ENCODE measurements at regions not wholly inside any gene's neighbourhood (a gene's known extent, or its start where the extent isn't known, plus 50 kb on each side); places are given as distances from the start of the nearest gene placed in this dataset.

DNA sequence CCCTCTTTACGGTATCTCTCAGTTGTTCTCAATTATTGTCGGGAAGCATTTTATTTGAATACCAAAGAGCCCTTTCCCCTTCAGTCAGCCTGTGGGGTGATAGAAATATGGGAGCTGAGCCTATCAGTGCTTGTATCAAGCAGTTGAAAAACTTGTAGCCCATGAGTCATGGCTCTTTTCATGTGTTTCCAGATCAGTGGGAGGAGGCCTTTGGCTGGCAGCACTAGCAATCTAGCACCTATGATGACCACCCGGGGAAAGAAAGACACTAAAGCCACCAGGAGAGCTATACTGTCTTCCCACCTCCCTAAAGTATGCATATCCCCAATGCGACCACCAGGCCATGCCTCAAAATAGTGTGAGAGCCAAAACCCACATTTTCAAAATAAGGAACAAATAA is 696.9 kb upstream of the C9orf72 start:
- Histone ChIP-seq H3K4me1 (no peaks in the 10 kb centered on the region), H3K27me3 (no peaks in the 10 kb centered on the region), H3K27ac (no peak overlapping the region), H3K9me3 (no peaks in the 10 kb centered on the region), H3K36me3 (ENCODE audit: low read depth, missing control alignments) (no peaks in the 10 kb centered on the region), H3K4me3 (no peak overlapping the region)
- TF ChIP-seq, protein P1, sequence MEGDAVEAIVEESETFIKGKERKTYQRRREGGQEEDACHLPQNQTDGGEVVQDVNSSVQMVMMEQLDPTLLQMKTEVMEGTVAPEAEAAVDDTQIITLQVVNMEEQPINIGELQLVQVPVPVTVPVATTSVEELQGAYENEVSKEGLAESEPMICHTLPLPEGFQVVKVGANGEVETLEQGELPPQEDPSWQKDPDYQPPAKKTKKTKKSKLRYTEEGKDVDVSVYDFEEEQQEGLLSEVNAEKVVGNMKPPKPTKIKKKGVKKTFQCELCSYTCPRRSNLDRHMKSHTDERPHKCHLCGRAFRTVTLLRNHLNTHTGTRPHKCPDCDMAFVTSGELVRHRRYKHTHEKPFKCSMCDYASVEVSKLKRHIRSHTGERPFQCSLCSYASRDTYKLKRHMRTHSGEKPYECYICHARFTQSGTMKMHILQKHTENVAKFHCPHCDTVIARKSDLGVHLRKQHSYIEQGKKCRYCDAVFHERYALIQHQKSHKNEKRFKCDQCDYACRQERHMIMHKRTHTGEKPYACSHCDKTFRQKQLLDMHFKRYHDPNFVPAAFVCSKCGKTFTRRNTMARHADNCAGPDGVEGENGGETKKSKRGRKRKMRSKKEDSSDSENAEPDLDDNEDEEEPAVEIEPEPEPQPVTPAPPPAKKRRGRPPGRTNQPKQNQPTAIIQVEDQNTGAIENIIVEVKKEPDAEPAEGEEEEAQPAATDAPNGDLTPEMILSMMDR (IDR thresholded peaks at IDR 0.05), result no peak
- TF ChIP-seq POLR2A (IDR thresholded peaks at IDR 0.05), result no peak
- intact Hi-C loops (cut with DNase I; ENCODE audit: low total_unique reads), result no loop called here
- 83 to 86% methylated on average over 4 of the region's 4 CpGs for WGBS, 2 donors
- no peak for DNase-seq

DNA sequence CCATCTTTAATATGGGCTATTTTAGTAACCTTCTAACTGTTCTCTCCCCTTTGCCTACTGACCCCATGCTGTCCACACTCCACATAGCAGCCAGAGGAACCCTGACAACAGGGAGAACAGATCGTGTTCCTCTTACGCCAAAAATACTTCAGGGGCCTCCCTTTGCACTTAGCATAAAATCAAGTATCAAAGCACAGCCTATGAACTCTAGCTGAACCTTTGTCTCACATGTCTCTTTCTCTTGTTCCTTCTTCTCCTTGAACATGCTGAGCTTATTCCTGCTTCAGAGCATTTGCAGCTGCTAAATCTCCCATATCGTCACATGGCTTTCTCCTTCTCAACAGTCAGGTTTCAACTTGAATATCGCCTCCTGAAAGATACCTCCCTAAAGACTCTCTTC is 698.8 kb upstream of the C9orf72 start:
- H3K4me3 ChIP-seq, result no peak overlapping the region
- 84 to 87% methylated on average over 4 of the region's 4 CpGs for WGBS, 2 donors
- no peaks in the 10 kb centered on the region for H3K4me1 ChIP-seq
- no peaks in the 10 kb centered on the region for H3K9me3 ChIP-seq
- TF ChIP-seq, protein P1 (IDR thresholded peaks at IDR 0.05), result no peak
- no peak for TF ChIP-seq POLR2A (IDR thresholded peaks at IDR 0.05)
- H3K27me3 ChIP-seq, result no peaks in the 10 kb centered on the region
- H3K36me3 ChIP-seq (ENCODE audit: low read depth, missing control alignments), result no peaks in the 10 kb centered on the region
- DNase-seq, result no peak
- H3K27ac ChIP-seq, result no peak overlapping the region
- intact Hi-C loops (cut with DNase I; ENCODE audit: low total_unique reads), result no loop called here

DNA sequence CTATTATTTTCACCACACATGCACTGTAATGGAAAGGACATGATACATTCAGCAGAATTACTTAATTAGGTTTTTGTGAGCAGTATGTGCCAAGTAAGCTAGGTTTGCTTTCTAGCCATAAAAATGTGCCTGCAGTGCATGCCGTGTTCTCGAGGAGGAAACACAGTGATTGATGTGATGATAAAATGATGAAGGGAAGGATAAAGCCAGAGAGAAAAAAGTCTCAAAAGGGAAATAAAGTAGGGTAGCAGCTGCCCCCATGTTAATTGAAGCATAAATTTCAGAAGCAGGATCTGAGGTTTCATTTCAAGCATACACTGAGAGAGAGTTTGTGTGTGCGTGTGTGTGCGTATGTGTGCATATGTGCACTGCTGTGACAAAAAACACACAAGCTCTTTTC is 714.2 kb upstream of the C9orf72 start:
- H3K4me1 ChIP-seq, result no peaks in the 10 kb centered on the region
- no peak for TF ChIP-seq POLR2A (IDR thresholded peaks at IDR 0.05)
- TF ChIP-seq, protein P1 (IDR thresholded peaks at IDR 0.05), result no peak
- no peaks in the 10 kb centered on the region for H3K9me3 ChIP-seq
- no peak for DNase-seq
- H3K27ac ChIP-seq, result no peak overlapping the region
- no peak overlapping the region for H3K4me3 ChIP-seq
- WGBS, 2 donors, result 56 to 57% methylated on average over 4 of the region's 4 CpGs
- H3K27me3 ChIP-seq, result no peaks in the 10 kb centered on the region
- intact Hi-C loops (cut with DNase I; ENCODE audit: low total_unique reads), result no loop called here
- no peaks in the 10 kb centered on the region for H3K36me3 ChIP-seq (ENCODE audit: low read depth, missing control alignments)

DNA sequence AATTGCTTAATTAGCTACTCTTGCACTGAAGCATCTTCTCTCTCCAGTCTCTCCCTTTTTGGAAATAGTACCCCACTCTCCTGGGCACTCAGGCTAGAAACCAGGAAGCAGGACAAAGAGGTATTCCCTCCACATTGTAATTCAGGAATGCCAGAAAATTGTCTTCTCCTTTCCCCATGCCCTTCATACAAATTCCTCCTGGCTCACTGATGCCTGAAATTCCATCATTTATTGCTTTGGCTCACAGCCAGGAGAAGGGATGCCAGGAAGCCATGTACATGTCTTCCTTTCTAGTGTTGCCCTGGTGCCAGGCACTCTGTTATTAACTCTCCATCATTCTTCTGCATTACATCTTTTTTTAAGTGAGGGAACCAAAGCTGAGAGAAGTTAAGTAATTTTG is 716.5 kb upstream of the C9orf72 start:
- TF ChIP-seq POLR2A (IDR thresholded peaks at IDR 0.05), result no peak
- TF ChIP-seq, protein P1 (IDR thresholded peaks at IDR 0.05), result no peak
- H3K27ac ChIP-seq, result no peak overlapping the region

DNA sequence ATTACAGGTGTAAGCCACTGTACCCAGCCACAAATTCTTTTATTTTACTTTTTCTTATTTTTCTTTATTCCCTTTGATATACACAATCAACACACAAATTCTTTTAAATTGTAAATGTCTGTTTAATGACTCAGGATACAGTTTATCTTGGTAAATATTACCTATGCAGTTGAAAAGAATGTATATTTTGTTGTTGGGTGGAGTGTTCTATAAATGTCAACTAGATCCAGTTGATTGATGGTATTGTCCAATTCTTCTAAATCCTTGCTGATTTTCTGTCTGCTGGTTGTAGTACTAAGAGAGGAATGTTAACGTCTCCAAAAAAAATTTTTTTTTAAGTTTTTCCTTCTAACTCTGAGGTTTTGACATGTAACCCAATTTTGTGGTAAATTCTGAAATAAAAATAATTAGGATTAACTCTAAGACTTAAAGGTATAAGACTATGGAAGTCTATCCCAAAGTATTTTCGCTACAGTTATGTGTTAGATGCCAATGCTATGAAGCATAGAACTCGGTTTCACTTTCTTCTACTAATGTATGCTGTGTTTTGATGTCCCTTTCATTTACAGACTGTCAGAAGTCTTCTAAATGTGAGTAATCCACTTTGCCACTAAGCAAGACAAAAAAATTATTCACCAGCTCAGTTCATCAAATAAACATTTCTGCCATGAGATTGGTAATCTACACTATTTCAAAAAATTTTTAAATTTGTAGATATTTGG is 720.2 kb upstream of the C9orf72 start:
- no peak for TF ChIP-seq POLR2A (IDR thresholded peaks at IDR 0.05)
- TF ChIP-seq, protein P1 (IDR thresholded peaks at IDR 0.05), result no peak
- no peaks in the 10 kb centered on the region for H3K4me1 ChIP-seq
- no peaks in the 10 kb centered on the region for H3K36me3 ChIP-seq (ENCODE audit: low read depth, missing control alignments)
- no peaks in the 10 kb centered on the region for H3K27me3 ChIP-seq
- no peak for DNase-seq
- H3K4me3 ChIP-seq, result no peak overlapping the region
- no peak overlapping the region for H3K27ac ChIP-seq
- 82 to 92% methylated on average over 3 of the region's 3 CpGs for WGBS, 2 donors
- intact Hi-C loops (cut with DNase I; ENCODE audit: low total_unique reads), result no loop called here
- H3K9me3 ChIP-seq, result no peaks in the 10 kb centered on the region

More for the DNA sequence above, 716.5 kb upstream of the C9orf72 start:
- H3K36me3 ChIP-seq (ENCODE audit: low read depth, missing control alignments), result no peaks in the 10 kb centered on the region
- no peak overlapping the region for H3K4me3 ChIP-seq
- H3K27me3 ChIP-seq, result no peaks in the 10 kb centered on the region
- no peaks in the 10 kb centered on the region for H3K4me1 ChIP-seq
- H3K9me3 ChIP-seq, result no peaks in the 10 kb centered on the region
- no peak for DNase-seq
- intact Hi-C loops (cut with DNase I; ENCODE audit: low total_unique reads), result no loop called here

Data from testis (tissue), 2 donors.